ENCODE measurements at regions not wholly inside any gene's neighbourhood (a gene's known extent, or its start where the extent isn't known, plus 50 kb on each side); places are given as distances from the start of the nearest gene placed in this dataset.

DNA sequence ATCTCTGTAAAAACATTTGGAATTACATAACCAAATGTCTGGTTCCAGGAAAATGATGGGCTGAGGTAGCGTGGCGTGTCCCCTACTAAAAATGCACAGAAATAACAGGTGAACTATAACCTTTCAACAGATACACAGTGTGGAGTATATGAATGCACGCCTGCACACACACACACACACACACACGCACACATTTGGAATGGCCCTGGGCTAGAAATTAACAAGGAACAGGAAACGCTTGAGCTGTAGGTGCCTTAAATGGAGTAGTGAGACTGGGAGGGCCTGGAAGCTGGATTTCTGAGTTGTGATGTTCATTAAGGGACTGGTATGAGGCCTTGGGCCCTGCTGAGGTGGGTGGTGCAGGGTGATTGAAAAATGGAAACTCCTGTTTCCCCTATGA, 246.5 kb upstream of the C1orf174 start:
- DNase-seq, result no peak

DNA sequence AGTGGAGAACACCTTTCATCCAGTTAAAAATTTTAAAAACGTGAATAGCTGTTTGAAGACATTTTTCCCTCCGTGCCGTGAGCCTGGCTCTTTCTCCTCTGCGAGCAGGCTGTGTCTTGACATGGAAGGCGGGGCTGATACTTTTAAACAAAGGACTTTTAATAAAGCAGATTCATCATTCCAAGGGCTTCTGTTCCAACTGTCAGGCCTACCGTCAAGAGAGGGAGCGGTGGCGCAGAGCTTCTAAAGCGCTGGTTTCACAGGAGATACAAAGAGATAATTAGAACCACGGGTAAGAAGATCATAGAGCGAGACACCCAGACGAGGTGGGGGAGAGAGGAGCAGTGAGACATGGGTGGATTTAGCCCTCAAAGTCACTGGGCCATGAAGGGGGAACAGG, 247.4 kb upstream of the C1orf174 start:
- no peak for DNase-seq

DNA sequence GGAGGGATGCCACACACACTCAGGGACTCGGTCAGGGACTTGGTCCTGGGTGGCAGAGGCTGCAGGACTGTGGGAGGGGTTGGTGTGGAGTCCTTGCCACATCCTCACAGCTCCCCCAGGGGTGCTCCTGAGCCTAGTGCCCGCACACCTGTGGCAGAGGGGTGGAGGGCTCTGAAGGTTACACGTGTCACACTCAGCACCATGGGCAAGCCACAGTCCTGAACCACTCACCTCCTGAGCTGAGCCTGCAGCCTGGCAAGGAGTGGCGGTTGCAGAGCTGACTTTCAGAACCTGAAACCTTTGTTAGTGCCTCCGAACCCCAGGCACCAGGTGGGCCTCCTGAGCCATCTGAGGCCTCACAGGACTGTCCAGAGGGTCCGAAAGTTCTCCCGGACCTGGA, 249.2 kb upstream of the C1orf174 start:
- no peak for DNase-seq

DNA sequence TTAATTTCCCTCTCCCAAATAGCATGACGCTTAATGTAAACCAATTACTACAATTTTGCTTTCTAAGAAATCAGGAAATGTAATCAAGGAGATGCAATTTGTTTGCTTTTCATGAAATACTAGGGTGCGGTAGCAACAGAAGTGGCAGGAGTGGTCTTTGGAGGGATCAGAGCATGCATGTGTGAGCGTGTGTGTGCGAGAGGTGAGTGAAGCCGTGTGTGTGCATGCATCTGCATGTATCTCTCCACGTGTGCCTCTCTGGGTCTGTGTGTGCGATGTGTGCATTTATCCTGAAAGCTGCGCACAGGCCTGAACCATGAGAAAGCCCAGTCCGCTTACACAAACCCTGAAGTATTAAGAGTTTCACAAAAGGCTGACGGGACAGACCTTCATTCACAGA, 249.8 kb upstream of the C1orf174 start:
- DNase-seq, result no peak

DNA sequence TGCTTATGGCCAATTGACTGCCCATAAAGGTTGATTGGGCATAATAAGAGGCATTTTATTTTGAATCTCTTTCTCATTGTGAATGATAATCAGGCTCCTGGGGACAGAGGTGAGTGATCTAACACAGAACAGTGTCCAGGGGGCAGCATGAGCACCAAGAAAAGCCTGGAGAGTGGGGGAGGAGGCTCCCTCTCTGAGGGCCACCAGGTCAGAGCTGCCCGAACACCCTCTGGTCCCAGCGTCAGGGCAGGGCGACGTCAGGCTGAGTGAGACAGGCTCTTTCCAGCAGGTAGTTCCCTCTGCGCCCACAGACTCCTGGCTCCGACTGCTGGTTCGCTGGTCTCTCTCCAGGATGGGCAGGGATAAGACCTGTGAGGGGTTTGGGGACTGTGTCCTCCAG, 250.2 kb upstream of the C1orf174 start:
- DNase-seq, result no peak

DNA sequence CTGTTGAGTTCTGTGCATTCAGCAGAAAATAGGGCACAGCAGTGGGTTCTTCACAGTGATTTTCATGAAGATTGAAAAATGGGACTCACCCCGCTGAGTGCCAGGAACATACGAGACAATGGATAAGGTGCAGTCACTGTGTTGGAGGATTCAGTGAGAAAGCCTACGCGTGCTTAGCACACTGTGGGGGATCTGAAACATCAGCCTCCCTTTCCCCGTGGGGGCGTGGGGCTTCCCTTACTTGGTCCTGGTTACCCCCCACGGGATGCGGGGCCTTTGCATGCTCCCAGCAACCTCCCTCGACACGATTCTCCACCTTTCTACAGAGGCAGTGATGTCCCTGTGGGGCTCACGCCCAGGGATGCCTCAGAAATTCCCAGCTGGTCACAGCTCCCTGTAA, 252.2 kb upstream of the C1orf174 start:
- DNase-seq, result no peak

DNA sequence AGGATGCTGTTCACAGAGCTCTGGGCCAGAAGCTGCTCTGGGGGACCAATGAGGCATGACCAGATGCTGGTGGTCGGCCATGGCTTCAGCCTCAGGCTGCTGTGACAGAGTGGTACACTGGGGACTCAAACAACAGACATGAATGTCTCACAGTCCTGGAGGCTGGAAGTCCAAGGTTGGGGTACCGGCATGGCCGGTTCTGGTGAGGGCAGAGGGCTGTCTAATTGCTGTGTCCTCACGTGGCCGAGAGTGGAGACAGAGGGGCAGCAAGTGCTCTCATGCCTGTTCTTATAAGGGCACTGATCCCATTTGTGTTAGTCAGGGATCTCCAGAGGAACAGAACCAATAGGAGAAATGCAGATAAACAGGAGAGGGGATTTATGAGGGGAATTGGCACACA, 253.5 kb upstream of the C1orf174 start:
- no peak for DNase-seq

DNA sequence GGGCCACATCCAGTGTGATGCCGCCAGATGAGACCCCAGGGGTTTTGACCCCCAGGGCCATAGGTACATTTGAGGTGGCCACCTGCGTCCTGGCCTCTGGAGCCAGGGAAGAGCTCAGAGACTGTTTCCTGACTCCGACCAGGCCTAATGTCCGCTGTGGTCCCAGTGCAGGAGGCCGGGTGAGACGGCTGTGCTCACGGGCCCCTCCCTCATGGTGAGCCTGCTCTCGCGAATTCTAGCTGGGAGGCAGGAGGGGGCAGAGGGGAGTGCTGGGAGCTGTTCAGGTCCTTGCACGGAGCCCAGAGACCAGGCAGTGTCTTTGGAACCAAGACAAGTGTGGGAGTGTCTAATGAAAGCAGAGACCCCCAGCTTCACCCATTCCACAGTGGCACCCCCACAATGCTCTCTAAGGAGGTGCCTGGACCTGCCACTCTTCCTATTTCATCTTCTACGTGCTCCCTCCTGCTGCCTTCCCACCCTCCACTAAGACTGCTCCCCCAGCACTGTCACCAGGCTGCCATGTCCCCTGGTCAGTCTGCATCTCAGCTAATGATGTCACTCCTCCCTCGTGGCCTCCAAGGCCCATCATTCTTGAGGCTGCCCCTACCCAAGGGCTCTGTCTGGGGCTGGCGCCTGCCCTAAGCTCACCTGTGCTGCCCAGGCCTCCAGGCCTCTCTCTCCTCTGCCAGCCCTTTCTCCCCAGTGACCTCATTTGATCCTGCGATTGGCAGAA, 256.3 kb upstream of the C1orf174 start:
- no peak for DNase-seq

DNA sequence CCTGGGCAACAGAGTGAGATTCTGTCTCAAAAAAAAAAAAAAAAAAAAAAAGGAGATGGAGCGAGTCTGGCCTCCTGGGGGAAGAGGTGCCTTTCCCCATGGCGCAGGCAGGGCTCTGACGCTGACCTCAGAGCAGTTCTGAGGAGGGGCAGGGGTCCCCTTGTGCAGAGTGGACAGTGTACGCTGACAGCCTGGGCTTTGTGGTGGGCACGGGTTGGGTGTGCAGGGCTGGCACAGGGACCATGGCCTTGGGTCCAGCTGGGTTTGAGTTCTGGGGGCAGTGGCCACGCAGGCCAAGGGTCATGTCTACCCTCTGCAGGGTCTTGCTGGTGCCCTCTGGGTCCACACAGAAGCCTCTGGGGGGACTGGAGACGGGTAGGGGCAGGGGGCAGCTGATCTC, 260.1 kb upstream of the C1orf174 start:
- DNase-seq, result no peak

DNA sequence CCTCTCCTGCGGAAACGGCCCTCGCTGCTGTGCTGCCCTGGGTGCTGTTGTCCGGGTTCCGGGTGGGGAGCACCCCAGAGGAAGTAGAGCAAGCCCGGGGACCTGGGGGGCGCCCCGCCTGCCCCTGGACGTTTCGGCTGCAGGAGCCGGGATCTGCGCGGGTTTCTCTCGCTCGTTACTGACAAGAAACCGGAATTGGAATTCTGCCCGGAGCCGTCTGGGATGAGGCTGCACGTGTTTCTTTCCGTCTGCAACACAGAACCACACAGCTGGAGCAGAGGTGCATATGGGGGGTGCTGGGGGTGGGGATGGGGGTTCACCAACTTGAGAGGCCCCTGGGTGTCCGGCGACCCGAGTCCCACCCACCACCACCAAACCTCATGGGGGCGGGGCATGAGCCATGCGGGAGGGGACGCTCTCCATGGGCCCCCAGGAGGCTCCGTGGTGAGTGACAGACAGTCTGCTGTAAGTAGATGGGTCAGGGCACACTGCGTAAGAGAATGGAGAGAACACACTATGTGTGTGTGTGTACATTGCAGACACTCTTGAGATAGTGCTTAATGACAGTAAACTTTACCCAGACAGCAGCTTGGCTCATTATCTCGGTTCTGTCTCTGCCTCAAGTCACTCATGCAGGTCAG, 261.4 kb upstream of the C1orf174 start:
- no peak for DNase-seq

DNA sequence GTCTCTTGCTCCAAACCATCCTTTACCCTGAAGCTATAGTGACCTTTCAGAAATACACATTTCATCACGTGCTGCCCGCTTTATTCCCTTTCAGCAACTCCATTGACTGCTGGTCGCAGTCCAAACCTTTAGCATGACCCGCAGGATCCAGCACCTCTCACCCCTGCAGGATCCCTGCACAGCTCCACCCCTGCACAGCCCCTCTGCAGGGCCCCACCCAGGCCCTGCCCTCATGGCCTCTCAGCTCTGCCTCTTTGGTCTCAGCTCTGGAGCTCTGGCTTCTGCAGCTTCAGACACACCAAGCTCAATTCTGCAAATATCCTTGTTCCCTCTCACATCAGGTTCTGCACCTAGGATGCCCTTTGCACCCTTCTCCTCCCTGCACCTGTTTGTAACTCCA, 264.9 kb upstream of the C1orf174 start:
- DNase-seq, result no peak

DNA sequence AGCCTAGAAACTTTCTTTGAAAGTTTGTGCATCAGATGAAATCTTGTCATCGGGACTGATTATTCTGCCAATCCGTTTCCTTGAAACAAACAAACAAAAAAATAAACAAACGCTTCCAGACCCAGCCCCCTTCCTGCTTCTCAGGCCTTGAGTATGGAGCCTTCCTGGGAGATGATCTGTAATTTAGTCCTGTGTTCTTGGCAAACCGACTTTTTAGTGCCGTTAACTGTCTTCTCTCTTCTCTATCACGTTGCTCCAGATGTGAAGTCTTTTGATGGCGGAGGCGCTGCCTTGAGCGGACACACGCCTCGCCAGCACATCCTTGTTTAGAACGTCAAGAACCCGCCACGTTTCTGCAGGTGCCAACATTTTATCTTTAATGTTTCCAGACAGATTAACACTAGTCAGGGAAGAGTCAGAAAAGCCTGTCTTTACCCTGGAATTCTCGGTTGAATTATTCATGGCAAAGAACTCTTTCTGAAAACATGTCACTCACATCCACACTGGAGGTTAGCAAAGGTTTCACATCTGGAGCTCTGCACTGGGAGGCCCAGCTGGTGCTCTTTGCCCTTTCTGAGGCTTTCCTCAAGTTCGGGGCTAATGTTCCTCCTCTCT, 265.7 kb upstream of the C1orf174 start:
- no peak for DNase-seq

DNA sequence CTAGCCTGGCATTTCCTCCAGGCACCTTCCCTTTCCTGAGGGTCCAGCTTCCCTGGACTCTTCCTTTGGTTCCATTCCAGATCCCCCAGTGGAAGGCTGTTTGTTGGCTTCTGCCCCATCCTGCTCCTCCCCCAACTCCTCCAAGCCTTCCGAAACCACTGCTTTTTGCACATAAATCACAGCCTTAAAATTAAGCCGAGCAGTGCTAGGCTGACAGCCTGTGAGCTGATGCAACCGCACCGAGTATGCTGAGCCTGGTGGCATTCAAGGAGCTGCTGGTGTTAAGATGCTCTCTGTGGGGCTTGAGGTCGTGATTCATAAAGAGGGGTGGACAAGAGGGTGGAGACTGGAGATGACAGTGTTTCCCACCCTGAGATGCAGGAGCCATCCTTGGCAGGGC, 266.6 kb upstream of the C1orf174 start:
- no peak for DNase-seq

DNA sequence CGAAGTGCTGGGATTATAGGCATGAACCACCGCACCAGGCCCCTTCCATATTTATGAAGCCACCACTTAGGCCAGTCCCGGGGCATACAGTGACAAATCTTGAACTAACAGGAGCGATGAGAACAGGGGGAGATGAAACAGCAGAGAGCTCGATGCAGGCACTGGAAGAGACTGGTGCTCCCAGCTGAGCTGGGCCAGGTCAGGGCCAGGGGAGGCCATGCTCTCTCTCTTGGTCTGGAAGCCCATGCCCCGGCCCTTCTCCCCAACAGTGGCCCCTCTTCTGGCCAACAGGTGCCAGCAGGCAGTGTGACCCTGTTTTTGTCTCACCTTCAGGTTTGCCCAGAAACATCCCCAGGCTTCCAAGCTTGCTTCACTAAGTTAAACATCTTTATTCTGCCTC, 269.9 kb upstream of the C1orf174 start:
- DNase-seq, result no peak

DNA sequence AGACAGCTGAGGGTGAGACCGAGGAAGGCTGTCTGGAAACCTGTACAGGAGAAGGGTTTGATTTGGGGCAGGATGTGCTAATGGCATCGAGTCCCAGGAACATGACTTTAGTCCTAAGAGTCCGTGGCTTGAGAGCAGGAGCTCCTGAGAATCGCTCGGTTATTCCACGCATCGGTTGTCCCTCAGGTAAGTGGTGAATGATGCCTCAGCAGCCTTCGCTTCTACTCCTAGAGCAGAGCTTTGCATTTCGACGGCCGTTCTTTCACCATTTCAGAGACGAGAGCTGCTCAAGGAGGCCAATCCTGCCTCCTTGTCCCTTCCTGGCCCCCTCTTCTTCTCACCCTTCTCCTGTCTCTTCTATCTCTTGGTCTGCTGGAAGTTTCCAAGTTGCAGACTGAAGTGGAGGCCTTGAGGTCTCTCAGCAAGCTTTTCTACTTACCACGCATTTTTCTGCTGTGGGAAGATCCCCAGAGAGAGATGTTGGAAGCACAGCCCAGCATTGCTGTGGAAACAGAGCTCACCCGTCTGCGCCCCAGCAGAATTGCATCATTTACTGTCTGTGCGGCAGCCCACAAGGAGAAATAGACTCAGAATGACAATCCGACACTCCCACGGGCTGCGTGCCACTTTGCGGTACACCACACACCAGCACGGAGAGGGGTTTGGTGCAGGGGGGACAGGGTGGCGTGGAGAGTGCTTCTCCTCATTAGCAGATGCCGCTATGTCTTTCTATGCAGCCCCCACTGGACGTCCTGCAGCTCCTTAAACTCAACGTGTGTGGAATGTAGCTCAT, 270.7 kb upstream of the C1orf174 start:
- no peak for DNase-seq

DNA sequence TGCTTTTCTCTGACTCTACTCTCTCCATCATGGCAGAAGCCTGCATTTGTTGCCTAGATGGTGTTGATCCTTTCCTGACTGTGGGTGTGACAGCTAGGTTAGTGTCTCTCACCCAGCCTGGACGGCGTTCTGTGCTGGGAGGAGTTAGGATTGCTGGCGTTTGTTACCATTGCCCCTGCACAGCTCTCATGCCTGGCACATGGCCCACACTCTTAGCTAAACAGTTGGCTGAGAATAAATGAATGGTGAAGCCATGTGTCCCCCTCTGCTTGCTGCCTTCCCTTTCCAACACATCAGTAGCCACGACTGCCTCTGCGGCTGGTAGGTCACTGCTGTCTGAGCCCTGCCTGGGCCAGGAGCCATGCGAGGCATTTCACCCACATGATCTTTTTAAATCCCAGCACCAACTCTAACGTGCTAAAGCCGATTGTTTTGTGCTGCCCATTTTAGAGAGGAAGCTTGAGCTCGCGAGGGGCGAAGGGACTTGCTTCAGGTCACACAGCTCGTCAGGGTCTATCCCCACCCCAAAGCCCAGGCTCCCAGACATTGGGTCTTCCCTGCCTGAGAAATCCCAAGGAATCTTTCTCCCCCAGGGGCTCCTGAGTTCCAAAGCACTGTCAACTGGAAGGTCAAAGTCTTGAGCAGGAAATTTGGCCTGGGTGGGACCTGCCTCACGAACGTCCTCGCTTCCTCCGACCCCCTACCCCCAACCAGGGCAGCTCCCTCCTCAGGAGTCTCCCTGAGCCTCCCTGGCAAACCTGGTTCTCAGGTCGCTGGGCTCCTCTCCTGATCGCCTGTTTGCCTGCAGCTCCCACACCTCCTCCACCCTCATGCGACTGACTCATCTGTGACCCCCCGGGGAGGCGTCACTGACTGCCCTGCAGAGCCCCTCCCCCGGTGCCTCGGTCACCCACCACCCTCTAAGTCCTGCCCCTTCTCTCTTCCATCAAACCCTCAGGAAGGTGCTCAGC, 271.7 kb upstream of the C1orf174 start:
- DNase-seq, result no peak

DNA sequence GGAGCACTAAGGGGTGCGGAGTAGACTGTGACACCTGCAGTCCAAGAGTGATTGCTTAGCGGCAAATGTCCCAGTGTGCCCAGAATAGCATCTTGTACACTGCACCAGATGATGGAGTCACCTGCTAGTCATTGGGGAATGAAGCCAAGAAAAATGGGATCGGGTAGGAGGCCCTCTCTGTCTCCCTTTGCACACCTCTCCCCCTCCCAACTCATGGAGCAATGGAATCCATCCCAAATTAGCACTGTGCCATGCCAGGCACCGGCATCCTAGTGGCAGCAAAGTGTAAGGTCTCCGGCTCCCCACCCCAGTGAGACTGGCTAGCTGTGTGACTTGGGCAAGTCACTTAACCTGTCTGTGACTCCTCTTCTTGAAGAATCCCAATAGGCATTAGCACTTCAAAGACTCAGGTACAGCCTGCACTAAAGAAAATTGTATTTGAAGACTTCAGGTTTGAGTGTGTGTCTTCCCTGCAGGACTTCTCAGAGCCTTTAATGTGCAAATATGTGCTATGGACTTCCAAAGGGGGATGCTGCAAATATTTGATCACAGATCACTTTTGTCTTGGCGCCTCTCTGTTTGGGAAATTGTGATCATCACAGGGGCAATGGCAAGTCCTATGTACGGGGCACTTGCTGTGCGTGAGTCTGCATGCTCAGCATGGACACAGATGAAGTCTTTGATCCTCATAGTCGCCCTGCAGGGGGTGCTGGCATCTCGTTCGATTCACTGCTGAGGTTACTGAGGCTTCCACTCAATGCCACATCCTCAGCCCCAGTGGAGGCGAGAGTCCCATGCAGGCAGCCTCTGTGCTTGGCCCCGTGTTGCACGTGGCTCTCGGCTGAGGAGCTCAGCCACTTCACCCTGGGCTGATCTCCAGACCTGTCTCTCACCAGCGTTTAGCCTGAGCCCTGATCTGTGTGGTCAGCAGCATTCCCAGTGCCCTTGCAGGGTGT, 272.9 kb upstream of the C1orf174 start:
- no peak for DNase-seq

DNA sequence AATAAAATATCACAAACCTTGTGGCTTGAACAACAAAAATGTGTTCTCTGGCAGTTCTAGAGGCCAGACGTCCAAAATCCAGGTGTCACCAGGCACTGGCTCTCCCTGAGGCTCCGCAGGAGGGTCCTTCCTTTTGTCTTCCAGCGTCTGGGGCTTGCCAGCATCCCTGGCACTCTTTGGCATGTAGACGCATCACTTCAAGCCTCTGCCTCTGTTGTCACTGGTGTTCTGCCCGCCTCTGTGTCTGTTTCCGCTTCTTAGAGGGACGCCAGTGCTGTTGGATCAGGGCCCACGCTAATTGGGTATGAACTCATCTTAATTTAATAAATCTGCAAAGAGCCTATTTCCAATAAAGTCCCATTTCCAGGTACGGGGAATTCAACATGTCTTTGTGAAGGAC, 273.7 kb upstream of the C1orf174 start:
- DNase-seq, result no peak

DNA sequence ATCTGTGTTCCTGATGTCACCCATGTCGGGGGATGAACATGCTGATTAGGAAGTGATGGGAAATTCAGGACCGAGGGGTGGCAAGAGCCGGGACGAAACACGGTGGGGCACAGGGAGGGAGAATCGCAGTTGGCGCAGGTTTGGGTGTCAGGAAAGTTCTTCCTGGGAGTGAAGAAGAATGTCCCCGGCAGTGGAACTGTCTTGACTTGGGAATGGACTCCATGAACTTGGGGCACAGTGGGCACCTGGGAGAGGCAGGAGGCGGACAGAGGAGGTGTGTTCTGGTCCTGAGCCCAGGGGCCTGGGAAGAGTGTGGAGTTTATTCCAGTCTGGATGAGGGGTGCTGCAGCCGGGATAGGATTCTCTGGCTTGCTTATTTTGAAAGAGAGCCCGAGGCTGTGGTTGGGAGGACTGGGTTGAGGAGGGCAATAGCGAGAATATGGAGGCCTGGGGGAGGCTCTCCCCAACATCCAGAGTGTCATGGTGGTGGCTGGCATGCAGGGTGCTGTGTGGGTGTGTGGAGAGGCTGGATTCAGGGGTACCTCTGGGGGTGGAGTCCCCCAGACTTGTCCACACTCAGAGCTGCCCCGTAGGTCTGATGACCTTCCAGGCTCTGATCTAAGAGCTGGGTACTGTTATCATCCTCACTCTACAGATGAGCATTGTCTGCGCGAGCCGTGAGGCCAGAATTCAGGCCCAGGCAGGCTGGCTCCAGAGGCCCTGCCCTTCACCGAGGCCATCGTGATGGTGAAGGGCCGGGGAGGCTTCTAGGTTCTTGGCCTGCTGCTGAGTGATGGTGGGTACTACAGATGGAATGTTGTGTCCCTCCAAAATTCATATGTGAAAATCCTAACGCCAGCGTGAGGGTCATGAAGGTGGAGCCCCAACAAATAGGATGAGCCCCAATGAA, 274.5 kb upstream of the C1orf174 start:
- DNase-seq, result no peak

Measured in activated naive CD4-positive, alpha-beta T cell treated with anti-CD3 and anti-CD28 coated beads, Interleukin-2, amount 50 U/mL, for 16 hours (primary cell).